ENCODE measurements at regions not wholly inside any gene's neighbourhood (a gene's known extent, or its start where the extent isn't known, plus 50 kb on each side); places are given as distances from the start of the nearest gene placed in this dataset.
"Not testable (repeated sequence)": the region's sequence is repeated elsewhere in the genome, so short reads cannot be mapped to it uniquely, and the experiment has no call there.

- DNase-seq = not testable (repeated sequence)
These were observed 452.6 kb downstream of the SOX9 start for GRCh38 chr17:72573492-72573801.

- DNase-seq = no peak
These were observed 454.1 kb downstream of the SOX9 start for GRCh38 chr17:72574675-72575510.

- no peak for DNase-seq
These were observed 454.9 kb downstream of the SOX9 start for GRCh38 chr17:72575542-72576233.

GRCh38 chr17:72576289-72576759 is 455.5 kb downstream of the SOX9 start:
- DNase-seq = no peak

- no peak for DNase-seq
These were observed 458.1 kb downstream of the SOX9 start for GRCh38 chr17:72578817-72579470.

- no peak for DNase-seq
These were observed 459.1 kb downstream of the SOX9 start for GRCh38 chr17:72579990-72580320.

- no peak for DNase-seq
These were observed 459.7 kb downstream of the SOX9 start for GRCh38 chr17:72580321-72581127.

- no peak for DNase-seq
These were observed 466.3 kb downstream of the SOX9 start for GRCh38 chr17:72587156-72587555.

GRCh38 chr17:72587773-72588511 is 467.1 kb downstream of the SOX9 start:
- no peak for DNase-seq

- no peak for DNase-seq
These were observed 467.7 kb downstream of the SOX9 start for GRCh38 chr17:72588561-72588960.

GRCh38 chr17:72588961-72589360 is 468.1 kb downstream of the SOX9 start:
- DNase-seq = no peak

- DNase-seq = no peak
These were observed 469.6 kb downstream of the SOX9 start for GRCh38 chr17:72590382-72590781.

- DNase-seq = no peak
These were observed 470.1 kb downstream of the SOX9 start for GRCh38 chr17:72590882-72591281.

- no peak for DNase-seq
These were observed 470.7 kb downstream of the SOX9 start for GRCh38 chr17:72591289-72592241.

- peak; percentile 82 for DNase-seq
These were observed 471.6 kb downstream of the SOX9 start for GRCh38 chr17:72592242-72592966.

GRCh38 chr17:72592967-72593325 is 472.1 kb downstream of the SOX9 start:
- DNase-seq = no peak

- no peak for DNase-seq
These were observed 473.4 kb downstream of the SOX9 start for GRCh38 chr17:72594248-72594647.

Data from muscle of arm (tissue), 1 donor.